Stomach (tissue), 4 donors: ENCODE measurements at regions not wholly inside any gene's neighbourhood (a gene's known extent, or its start where the extent isn't known, plus 50 kb on each side); places are given as distances from the start of the nearest gene placed in this dataset.

ENCODE experiments used
- CTCF ChIP-seq, 7 experiments: fragments of 450-650 bp in 4 of 7; fragments of 200-600 bp in 3 of 7; sonication (generic) in 3 of 7; IDR thresholded peaks; one replicate each; pipeline ENCODE4 v1.5.1; 2016 to 2019; ENCODE audit warnings: antibody characterized with exemption in 7 of 7, control low read depth in 2 of 7, mild to moderate bottlenecking in 1 of 7
- EP300 ChIP-seq: sonication (generic); formaldehyde crosslinking; IDR thresholded peaks from one replicate; pipeline ENCODE4 v1.6.1; 2017; ENCODE audit warnings: antibody characterized with exemption
- POLR2A ChIP-seq, 4 donors: fragments of 450-650 bp; IDR thresholded peaks; one replicate each; pipeline ENCODE4 v1.6.1; 2016; ENCODE audit warnings: antibody characterized with exemption in 4 of 4, control low read depth in 2 of 4, mild to moderate bottlenecking in 1 of 4, moderate library complexity in 1 of 4
- POLR2AphosphoS5 ChIP-seq, 3 donors: sonication (generic); formaldehyde crosslinking; IDR thresholded peaks; one replicate each; pipeline ENCODE4 v1.6.1; 2016; ENCODE audit warnings: antibody characterized with exemption in 3 of 3

- TF ChIP-seq CTCF (IDR thresholded peaks at IDR 0.05) (no peak), EP300 (no peak), POLR2AphosphoS5 (IDR thresholded peaks at IDR 0.05) (no peak), POLR2A (IDR thresholded peaks at IDR 0.05) (no peak)
Observed at GRCh38 chr12:89157413-89157812, 194.9 kb downstream of the DUSP6 start.
